ENCODE measurements at regions not wholly inside any gene's neighbourhood (a gene's known extent, or its start where the extent isn't known, plus 50 kb on each side); places are given as distances from the start of the nearest gene placed in this dataset.

DNA sequence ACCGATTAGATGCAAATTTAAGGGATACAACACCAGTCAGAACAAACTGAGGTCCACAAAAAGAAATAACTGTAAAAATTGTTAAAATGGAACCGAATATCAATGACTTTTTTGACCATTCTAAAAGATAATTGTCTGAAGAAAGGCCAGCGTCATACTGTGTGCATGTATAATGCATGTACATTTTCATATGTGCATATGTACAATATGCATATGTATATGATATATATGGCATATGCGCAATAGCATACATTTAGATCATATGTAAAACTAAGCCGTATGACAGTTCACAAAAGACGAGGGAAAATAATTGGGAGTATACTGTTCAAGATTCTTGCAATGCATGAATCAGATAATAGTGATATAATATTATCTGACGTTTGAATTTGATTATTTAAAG lies 475.8 kb upstream of the TMEM132C start:
- CTCF ChIA-PET, result no interaction called here
- H3K27me3 Mint-ChIP-seq, result no peaks in the 10 kb centered on the region
- H3K36me3 Mint-ChIP-seq (ENCODE audit: low read depth), result no peaks in the 10 kb centered on the region
- no peak for ATAC-seq
- POLR2A ChIA-PET, result no interaction called here
- intact Hi-C loops (cut with micrococcal nuclease), result no loop called here
- H3K9me3 Mint-ChIP-seq, result peaks cover 4% of the 10 kb centered on the region
- DNase-seq, result no peak
- H3K27ac Mint-ChIP-seq, result no peak overlapping the region
- TF ChIP-seq, protein P1, sequence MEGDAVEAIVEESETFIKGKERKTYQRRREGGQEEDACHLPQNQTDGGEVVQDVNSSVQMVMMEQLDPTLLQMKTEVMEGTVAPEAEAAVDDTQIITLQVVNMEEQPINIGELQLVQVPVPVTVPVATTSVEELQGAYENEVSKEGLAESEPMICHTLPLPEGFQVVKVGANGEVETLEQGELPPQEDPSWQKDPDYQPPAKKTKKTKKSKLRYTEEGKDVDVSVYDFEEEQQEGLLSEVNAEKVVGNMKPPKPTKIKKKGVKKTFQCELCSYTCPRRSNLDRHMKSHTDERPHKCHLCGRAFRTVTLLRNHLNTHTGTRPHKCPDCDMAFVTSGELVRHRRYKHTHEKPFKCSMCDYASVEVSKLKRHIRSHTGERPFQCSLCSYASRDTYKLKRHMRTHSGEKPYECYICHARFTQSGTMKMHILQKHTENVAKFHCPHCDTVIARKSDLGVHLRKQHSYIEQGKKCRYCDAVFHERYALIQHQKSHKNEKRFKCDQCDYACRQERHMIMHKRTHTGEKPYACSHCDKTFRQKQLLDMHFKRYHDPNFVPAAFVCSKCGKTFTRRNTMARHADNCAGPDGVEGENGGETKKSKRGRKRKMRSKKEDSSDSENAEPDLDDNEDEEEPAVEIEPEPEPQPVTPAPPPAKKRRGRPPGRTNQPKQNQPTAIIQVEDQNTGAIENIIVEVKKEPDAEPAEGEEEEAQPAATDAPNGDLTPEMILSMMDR (IDR thresholded peaks at IDR 0.05), result no peak
- no peaks in the 10 kb centered on the region for H3K4me1 Mint-ChIP-seq (ENCODE audit: low read depth)
- no peak overlapping the region for H3K4me3 Mint-ChIP-seq

DNA sequence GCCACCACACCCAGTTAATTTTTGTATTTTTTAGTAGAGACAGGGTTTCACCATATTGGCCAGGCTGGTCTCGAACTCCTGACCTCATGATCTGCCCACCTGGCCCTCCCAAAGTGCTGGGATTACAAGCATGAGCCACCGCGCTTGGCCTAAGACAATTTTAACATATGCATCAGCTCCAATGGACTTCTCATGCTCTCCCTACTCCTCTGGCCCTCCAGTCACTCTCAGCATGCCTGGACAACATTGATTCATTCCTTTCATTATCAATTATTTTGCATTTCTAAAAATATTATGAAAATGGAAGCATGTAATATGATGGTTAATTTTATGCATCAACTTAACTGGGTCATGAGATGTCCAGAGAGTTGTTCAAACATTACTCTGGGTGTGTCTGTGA lies 469.1 kb upstream of the TMEM132C start:
- DNase-seq (no peak), ATAC-seq (no peak)
- H3K36me3 Mint-ChIP-seq (ENCODE audit: low read depth), result no peaks in the 10 kb centered on the region
- TF ChIP-seq, protein P1 (IDR thresholded peaks at IDR 0.05), result no peak
- POLR2A ChIA-PET, result no interaction called here
- no peaks in the 10 kb centered on the region for H3K27me3 Mint-ChIP-seq
- intact Hi-C loops (cut with micrococcal nuclease), result no loop called here
- CTCF ChIA-PET, result no interaction called here
- no peaks in the 10 kb centered on the region for H3K4me1 Mint-ChIP-seq (ENCODE audit: low read depth)
- no peak overlapping the region for H3K27ac Mint-ChIP-seq
- H3K9me3 Mint-ChIP-seq, result peaks cover 2% of the 10 kb centered on the region
- H3K4me3 Mint-ChIP-seq, result no peak overlapping the region

DNA sequence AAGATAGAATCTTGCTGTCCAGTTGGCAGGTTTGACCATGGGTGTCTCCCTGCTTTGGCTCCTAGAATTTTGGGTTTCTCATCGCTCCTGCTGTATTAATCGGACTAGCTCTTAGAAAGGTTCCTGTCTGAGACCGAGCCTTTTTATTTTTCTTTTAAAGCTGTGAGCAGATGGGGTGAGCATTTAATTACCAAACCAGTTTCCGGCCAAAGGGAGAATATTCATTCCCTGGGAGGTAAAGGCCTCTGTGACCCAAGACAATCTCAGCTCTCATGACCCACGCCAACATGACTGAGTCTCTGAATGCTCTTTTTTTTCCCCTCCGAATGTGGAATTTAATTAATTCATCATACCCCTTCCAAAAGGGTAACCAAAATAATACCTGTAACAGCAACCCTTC lies 464.7 kb upstream of the TMEM132C start:
- Mint-ChIP-seq H3K9me3 (peaks cover 2% of the 10 kb centered on the region), H3K4me3 (no peak overlapping the region), H3K27ac (no peak overlapping the region), H3K4me1 (ENCODE audit: low read depth) (no peaks in the 10 kb centered on the region), H3K36me3 (ENCODE audit: low read depth) (no peaks in the 10 kb centered on the region), H3K27me3 (no peaks in the 10 kb centered on the region)
- intact Hi-C loops (cut with micrococcal nuclease), result no loop called here
- no peak for DNase-seq
- POLR2A ChIA-PET, result no interaction called here
- no peak for ATAC-seq
- TF ChIP-seq, protein P1 (IDR thresholded peaks at IDR 0.05), result no peak
- CTCF ChIA-PET, result no interaction called here

DNA sequence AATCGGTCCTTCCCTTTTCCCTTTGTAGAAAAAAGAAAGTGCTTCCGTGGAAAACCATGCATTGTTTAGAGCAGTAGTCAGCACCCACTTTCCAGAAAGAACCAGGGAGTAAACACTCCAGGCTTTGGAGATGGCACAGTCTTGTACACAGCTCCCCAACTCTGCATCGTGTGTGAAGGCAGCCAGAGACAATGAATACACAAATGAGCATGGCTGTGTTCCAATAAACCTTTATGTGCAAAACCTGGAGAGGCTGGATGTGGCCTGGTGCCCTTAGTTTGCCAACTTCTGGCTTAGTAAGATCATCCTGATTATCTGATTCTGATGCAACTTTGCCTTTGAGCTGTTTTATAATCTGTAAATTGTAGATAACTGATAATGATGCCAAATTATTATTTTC lies 463.4 kb upstream of the TMEM132C start:
- DNase-seq (no peak), ATAC-seq (no peak)
- H3K36me3 Mint-ChIP-seq (ENCODE audit: low read depth), result no peaks in the 10 kb centered on the region
- H3K27ac Mint-ChIP-seq, result no peak overlapping the region
- H3K4me3 Mint-ChIP-seq, result no peak overlapping the region
- no peaks in the 10 kb centered on the region for H3K27me3 Mint-ChIP-seq
- peaks cover 2% of the 10 kb centered on the region for H3K9me3 Mint-ChIP-seq
- POLR2A ChIA-PET, result no interaction called here
- intact Hi-C loops (cut with micrococcal nuclease), result no loop called here
- no peaks in the 10 kb centered on the region for H3K4me1 Mint-ChIP-seq (ENCODE audit: low read depth)
- TF ChIP-seq, protein P1 (IDR thresholded peaks at IDR 0.05), result no peak
- CTCF ChIA-PET, result no interaction called here

DNA sequence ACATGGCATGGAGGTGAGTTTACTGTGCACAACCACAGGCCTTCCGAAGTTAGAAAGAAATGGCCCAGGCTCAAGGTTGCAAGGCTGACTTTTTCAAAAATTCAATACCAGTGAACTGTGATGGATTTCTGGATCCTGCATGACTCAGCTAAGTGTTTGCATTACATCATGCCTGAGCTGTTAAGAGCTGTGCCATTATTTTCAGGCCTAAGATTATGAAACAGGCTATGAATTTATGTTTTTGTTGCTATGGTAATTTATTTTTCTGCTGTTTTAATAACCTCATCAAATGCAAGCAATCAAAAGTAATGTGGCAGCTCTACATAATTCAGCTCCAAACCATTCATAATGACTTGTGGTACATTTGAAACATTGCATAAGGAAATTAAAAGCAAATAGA lies 457.7 kb upstream of the TMEM132C start:
- Mint-ChIP-seq H3K36me3 (ENCODE audit: low read depth) (no peaks in the 10 kb centered on the region), H3K9me3 (peaks cover 8% of the 10 kb centered on the region), H3K27me3 (no peaks in the 10 kb centered on the region), H3K27ac (no peak overlapping the region), H3K4me1 (ENCODE audit: low read depth) (no peaks in the 10 kb centered on the region), H3K4me3 (no peak overlapping the region)
- intact Hi-C loops (cut with micrococcal nuclease), result no loop called here
- ChIA-PET CTCF (no interaction called here), POLR2A (no interaction called here)
- TF ChIP-seq, protein P1 (IDR thresholded peaks at IDR 0.05), result no peak
- DNase-seq (no peak), ATAC-seq (no peak)
